ENCODE measurements at regions not wholly inside any gene's neighbourhood (a gene's known extent, or its start where the extent isn't known, plus 50 kb on each side); places are given as distances from the start of the nearest gene placed in this dataset.

DNA sequence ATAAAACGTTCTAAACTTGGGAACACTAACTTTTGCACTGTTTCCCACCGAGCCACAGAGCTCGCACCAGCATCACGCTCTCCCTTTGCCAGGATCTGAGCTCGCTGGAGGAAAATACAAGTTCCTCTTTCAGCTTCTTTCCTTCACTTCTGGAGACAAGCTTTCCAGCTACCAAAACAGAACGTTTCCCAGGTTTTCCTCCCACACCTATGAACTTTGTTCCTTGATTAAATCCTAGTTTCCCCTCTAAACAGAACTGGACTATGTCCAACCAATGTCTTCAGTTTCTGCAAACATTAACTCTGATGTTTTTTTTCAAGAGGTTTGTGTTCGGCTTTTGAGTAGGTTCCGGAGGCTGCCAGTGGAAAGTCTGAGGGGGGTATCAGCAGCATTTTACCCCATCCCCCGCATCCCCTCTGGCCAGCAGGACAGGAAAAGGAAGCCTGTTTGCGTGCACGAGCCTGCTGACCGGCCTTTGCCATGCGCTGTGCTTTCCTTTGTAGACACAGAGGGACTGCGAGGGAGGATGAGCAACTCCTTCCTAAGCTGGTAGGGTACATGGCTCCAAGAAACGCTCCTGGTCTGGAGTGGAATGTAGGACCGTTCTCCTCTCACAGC, 135.5 kb downstream of the LY86 start:
- intact Hi-C loops (cut with DNase I) = no loop called here

DNA sequence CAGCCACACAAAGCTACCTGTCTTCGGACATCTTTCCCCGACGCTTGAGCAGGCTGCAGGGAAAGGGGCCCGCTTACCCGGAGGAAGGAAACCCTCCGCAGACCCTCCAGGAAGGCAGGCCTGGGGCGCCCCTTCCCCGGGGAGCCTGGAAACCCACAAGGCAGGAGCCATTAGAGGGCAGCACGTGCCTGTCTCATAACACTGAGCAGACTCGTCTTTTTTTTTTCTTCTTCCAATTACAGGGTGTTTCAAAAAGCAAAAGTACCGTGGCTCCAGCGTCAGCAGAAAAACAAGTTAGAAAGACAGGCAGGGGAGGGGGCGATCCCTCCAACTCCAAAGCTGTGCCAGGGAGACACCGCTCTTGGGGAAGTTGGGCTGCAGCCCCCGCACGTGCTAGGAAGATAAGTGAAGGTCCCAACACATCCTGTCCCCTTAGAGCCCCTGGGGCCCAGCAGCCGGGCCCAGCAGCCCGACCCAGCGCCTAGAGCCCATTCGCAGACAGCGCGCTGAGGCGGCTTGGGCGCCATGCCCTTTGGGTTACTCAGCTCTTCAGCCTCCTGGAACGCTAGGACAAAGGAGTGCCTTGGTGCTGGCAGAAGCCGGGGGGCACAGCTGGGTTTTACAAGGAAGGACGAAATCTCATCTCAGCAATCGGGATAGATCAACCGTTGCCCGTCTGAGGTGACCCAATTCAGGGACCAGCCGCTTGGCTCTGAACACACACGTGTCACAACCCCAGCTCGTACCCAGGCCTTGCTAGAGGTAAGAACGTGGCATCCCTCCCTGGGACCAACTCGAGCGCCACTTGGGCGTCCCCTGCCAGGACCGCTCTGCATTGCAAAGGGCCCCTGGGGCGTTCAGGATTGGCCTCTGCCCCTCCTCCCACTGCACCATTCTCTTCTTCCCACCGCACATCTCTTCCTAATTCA, 136.3 kb downstream of the LY86 start:
- WGBS, 2 donors = 32 to 37% methylated on average over 40 of the region's 40 CpGs
- intact Hi-C loops (cut with DNase I) = loop anchor here in 1 of 3 donors (5.0 kb wide), 1 partner anchor 517 kb away; no protein-coding TSS in a partner anchor
- TF ChIP-seq, protein P1, sequence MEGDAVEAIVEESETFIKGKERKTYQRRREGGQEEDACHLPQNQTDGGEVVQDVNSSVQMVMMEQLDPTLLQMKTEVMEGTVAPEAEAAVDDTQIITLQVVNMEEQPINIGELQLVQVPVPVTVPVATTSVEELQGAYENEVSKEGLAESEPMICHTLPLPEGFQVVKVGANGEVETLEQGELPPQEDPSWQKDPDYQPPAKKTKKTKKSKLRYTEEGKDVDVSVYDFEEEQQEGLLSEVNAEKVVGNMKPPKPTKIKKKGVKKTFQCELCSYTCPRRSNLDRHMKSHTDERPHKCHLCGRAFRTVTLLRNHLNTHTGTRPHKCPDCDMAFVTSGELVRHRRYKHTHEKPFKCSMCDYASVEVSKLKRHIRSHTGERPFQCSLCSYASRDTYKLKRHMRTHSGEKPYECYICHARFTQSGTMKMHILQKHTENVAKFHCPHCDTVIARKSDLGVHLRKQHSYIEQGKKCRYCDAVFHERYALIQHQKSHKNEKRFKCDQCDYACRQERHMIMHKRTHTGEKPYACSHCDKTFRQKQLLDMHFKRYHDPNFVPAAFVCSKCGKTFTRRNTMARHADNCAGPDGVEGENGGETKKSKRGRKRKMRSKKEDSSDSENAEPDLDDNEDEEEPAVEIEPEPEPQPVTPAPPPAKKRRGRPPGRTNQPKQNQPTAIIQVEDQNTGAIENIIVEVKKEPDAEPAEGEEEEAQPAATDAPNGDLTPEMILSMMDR (IDR thresholded peaks at IDR 0.05) = peak in 3 of 4 donors; percentile 31 to 52 (median 52)
- ATAC-seq (peak; percentile 89 to 93 (median 92)), FAIRE-seq (no peak), DNase-seq (peak in 5 of 6 donors; percentile 63 to 76 (median 72))
- Histone ChIP-seq H3K4me3 (peak overlapping the region in 2 of 4 donors; percentile 30 to 33), H3K36me3 (no peaks in the 10 kb centered on the region), H3K27me3 (no peaks in the 10 kb centered on the region), H3K9me3 (no peaks in the 10 kb centered on the region), H3K27ac (peak overlapping the region; percentile 65 to 87 (median 74)), H3K4me1 (peaks cover 20 to 26% (median 22%) of the 10 kb centered on the region in 3 donors)

More for the DNA sequence above, 135.5 kb downstream of the LY86 start:
- FAIRE-seq (no peak), DNase-seq (peak in 2 of 6 donors; percentile 32 to 61), ATAC-seq (peak; percentile 57 to 79 (median 66))
- 6 to 7% methylated on average over 16 of the region's 16 CpGs for WGBS, 2 donors
- peak overlapping the region; percentile 65 to 87 (median 74) for H3K27ac ChIP-seq
- H3K4me3 ChIP-seq = peak overlapping the region in 2 of 4 donors; percentile 30 to 33
- no peaks in the 10 kb centered on the region for H3K36me3 ChIP-seq
- no peaks in the 10 kb centered on the region for H3K9me3 ChIP-seq
- TF ChIP-seq, protein P1 (IDR thresholded peaks at IDR 0.05) = no peak
- no peaks in the 10 kb centered on the region for H3K27me3 ChIP-seq
- peaks cover 20 to 26% (median 22%) of the 10 kb centered on the region in 3 donors for H3K4me1 ChIP-seq

DNA sequence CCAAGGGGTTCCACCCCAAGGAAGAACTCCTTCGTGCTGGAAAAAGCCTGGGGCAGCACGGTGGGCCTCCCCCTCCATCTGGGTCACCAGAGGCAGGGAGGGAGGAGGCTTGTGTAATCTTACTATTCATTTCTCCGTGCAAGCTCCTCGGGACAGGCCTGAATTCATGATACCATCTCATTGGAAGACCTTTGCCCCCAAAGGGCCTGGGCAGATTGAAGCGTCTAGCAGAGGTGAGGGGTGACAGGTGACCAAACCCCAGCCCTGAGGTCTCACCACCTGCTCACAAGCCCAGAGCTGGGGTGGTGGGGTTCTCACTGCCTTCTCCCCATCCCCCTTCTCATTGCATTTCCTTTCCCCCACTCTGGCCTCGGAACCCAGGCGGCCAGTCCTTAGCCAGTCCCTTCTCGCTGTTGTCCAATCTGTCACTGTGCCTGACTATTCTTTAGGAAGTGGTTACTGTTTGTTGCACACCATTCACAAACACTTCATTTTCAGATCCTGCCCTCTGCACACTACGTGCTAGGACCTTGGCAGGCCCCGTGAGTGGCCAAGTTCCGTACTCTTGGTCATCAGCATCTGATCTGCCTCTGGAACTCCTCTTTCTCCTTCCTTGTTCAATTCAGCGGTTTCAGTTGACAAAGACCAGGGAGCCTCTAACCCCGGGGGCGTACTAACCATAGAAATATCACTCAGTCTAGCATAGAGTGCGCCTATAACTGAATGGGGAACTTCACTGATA, 137.1 kb downstream of the LY86 start:
- intact Hi-C loops (cut with DNase I) = loop anchor here in 1 of 3 donors (5.0 kb wide), 1 partner anchor 517 kb away; no protein-coding TSS in a partner anchor
- Histone ChIP-seq H3K9me3 (no peaks in the 10 kb centered on the region), H3K36me3 (no peaks in the 10 kb centered on the region), H3K27me3 (no peaks in the 10 kb centered on the region), H3K27ac (peak overlapping the region; percentile 65 to 87 (median 74)), H3K4me1 (peaks cover 20 to 26% (median 22%) of the 10 kb centered on the region in 3 donors), H3K4me3 (no peak overlapping the region)
- 81 to 83% methylated on average over 15 of the region's 15 CpGs for WGBS, 2 donors
- peak in 1 of 4 donors; percentile 5 for ATAC-seq
- TF ChIP-seq, protein P1 (IDR thresholded peaks at IDR 0.05) = no peak
- DNase-seq = no peak
- no peak for FAIRE-seq

DNA sequence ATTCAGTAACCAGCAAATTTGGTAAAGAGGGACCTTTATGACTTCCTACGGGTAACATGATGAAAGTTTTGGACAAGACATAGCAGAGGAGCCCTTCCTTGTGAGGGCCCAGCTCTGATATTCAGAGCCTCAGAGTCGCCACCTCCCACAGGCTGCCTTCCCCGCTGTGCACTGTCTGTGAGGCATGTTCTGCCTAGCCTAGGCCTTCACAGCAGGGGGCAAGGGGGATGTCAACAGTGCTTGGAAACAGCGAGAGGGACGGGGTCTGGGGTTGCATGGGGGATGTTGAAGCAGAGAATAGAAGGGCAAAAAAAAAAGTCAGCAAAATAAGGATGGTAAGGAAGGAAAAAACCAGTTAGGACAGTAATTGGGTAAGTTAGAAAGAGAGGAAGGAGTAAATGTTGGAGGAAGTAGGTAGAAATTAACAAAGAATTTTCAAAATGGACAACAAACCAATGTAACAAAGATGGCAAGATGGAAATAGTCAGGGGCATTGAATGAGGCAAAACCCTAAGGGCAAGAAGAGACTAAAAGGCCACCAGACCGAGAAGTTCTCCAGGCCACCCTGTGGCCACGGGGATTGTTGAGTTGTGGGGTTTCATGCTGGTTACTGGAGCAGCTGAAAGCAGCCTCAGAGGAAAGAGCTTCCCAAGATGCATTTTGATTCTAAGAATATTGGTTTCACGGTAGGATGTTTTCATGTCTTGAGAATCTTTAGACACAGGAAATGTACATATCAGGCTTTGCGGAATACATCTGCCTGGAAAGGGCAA, 139.8 kb downstream of the LY86 start:
- FAIRE-seq (no peak), ATAC-seq (no peak), DNase-seq (no peak)
- WGBS, 2 donors = 91 to 92% methylated on average over 9 of the region's 9 CpGs
- H3K9me3 ChIP-seq = no peaks in the 10 kb centered on the region
- intact Hi-C loops (cut with DNase I) = loop anchor here in 1 of 3 donors (5.0 kb wide), 1 partner anchor 514 kb away; no protein-coding TSS in a partner anchor
- TF ChIP-seq, protein P1 (IDR thresholded peaks at IDR 0.05) = no peak
- H3K36me3 ChIP-seq = no peaks in the 10 kb centered on the region
- H3K4me1 ChIP-seq = peaks cover 10 to 15% (median 14%) of the 10 kb centered on the region in 3 donors
- H3K27ac ChIP-seq = no peak overlapping the region
- no peaks in the 10 kb centered on the region for H3K27me3 ChIP-seq
- H3K4me3 ChIP-seq = no peak overlapping the region

Data from pancreas (tissue), 10 donors.